H7 (cell line): ENCODE measurements at regions not wholly inside any gene's neighbourhood (a gene's known extent, or its start where the extent isn't known, plus 50 kb on each side); places are given as distances from the start of the nearest gene placed in this dataset.
"Not testable (repeated sequence)": the region's sequence is repeated elsewhere in the genome, so short reads cannot be mapped to it uniquely, and the experiment has no call there.

Experiments used
- DNase-seq: peaks from one replicate; pipeline ENCODE4 v3.0.0; 2012
- H3K27me3 ChIP-seq: 2 replicates; pipeline ENCODE4 v1.6.0; 2011; ENCODE audit warnings: mild to moderate bottlenecking, low read length; ENCODE audit not compliant: control insufficient read depth, insufficient read depth
- H3K36me3 ChIP-seq: replicated peaks from 2 replicates; pipeline ENCODE4 v1.5.1; 2011; ENCODE audit warnings: low read length; ENCODE audit not compliant: control insufficient read depth, insufficient read depth
- H3K4me3 ChIP-seq: 2 replicates; pipeline ENCODE4 v1.5.1; 2011; ENCODE audit warnings: low read depth, mild to moderate bottlenecking, control low read depth, low read length, moderate library complexity; ENCODE audit not compliant: insufficient read depth

DNA sequence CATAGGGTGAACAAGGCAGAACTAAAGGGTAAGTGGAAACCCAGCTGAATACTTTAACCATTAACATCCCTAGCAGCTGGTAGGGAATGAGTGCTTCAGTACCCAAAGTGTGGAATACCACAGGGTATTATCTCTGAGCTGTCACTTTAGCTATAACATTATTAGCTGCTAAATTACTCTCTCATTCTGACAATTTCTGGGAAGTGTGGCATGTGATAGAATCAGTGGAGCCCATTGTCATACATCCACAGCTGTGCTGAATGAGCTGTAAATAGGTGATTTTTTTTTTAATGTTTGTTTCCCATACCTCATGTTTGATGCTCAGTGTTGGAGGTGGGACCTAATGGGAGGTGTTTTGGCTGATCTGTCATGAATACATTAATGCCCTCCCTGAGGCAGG, 894.3 kb downstream of the DIPK2A start:
- Histone ChIP-seq H3K4me3 (no peak overlapping the region), H3K27me3 (no peaks in the 10 kb centered on the region), H3K36me3 (no peaks in the 10 kb centered on the region)
- no peak for DNase-seq

DNA sequence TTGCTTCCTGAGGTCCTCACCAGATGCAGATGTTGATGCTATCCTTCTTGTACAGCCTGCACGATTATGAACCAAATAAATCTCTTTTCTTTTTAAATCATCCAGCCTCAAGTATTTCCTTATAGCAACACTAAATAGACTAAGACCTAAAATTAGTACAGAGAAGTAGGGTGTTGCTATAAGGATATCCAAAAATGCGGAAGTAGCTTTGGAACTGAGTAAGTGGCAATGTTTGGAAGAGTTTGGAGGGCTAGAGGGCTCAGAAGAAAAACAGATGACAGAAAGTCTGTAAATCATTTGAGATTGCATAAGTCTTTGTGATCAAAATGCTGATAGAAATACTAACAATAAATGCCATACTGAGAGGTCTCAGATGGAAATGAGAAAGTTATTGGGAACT, 894.9 kb downstream of the DIPK2A start:
- Histone ChIP-seq H3K27me3 (no peaks in the 10 kb centered on the region), H3K4me3 (no peak overlapping the region), H3K36me3 (no peaks in the 10 kb centered on the region)
- no peak for DNase-seq

DNA sequence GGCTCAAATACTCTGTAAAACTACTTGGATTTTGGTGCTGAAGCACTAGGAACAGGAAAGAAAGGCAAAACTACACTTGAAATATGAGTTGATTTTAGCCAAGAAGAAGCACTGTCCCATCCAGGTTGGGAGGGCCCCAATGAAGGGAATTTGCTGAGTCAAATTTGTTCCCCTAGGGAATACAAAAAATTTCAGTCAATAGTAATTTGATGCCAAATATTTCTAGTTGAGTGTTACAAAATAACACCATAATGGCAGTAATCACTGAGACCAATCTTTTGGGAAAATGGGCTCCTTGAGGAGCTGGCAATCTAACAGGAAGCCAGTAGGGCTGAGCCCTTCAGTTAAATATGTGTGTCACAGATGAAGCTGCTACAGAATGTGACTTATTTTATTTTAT, 896.9 kb downstream of the DIPK2A start:
- DNase-seq: no peak
- Histone ChIP-seq H3K4me3 (no peak overlapping the region), H3K27me3 (no peaks in the 10 kb centered on the region), H3K36me3 (no peaks in the 10 kb centered on the region)

DNA sequence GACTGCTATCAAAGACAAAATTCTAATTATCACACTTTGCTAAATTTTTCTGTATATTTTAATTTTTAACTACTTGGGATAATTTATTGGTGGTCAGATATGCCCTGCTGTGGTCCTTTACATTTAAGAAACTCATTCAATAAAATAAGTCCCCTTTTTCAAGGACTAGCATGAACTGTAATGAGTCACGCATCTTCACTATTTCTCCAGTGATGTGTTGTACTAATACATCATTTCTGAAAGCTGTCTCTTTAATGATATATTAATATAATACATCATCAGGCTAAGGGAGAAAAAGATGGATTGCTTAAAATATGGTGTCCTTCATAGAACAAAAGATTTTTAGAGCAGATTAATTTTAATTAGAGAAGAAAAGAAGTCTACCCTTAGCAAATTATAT, 901.4 kb downstream of the DIPK2A start:
- no peaks in the 10 kb centered on the region for H3K36me3 ChIP-seq
- no peak for DNase-seq
- H3K27me3 ChIP-seq: no peaks in the 10 kb centered on the region
- no peak overlapping the region for H3K4me3 ChIP-seq

DNA sequence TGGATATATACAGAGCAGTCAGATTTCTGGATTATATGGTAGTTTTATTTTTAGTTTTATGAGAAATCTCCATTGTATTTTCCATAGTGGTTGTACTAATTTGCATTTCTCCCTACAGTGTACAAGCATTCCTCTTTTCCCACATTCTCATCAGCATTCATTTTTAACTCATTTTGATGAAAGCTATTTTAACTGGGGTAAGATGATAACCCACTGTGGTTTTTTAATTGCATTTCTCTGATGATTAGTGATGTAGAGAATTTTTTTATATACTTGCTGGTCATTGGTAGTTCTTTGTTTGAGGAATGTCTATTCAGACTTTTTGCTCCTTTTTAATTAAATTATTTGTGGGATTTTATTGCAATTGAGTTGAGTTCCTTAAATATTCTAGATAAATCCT, 903.6 kb downstream of the DIPK2A start:
- Histone ChIP-seq H3K36me3 (no peaks in the 10 kb centered on the region), H3K27me3 (no peaks in the 10 kb centered on the region), H3K4me3 (no peak overlapping the region)
- no peak for DNase-seq

DNA sequence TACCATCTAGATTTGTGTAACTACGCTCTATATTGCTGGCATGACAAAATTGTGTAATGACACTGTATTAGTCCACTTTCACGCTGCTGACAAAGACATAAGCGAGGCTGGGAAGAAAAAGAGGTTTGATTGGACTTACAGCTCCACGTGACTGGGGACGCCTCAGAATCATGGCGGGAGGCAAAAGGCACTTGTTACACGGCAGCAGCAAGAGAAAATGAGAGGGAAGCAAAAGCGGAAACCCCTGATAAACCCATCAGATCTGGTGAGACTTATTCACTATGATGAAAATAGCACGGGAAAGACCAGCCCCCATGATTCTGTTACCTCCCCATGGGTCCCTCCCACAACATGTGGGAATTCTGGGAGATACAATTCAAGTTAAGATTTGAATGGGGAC, 905.7 kb downstream of the DIPK2A start:
- Histone ChIP-seq H3K27me3 (no peaks in the 10 kb centered on the region), H3K4me3 (no peak overlapping the region), H3K36me3 (no peaks in the 10 kb centered on the region)
- DNase-seq: no peak

DNA sequence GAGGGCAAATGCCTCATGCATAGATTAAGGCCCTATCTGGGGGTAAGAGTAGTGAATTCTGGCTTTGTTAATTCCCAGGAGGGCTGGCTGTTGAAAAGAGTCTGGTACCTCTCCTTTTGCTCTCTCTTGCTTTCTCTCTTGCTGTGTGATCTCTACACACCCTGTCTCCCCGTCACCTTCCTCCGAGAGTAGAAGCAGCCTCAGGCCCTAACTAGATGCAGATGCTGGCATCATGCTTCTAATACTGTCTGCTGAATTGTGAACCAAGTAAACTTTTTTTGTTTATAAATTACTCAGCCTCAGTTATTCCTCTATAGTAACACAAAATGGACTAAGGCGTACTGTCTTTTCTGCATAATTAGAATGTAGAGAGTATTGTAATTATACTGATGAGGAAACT, 908.1 kb downstream of the DIPK2A start:
- DNase-seq: no peak
- no peak overlapping the region for H3K4me3 ChIP-seq
- no peaks in the 10 kb centered on the region for H3K36me3 ChIP-seq
- H3K27me3 ChIP-seq: no peaks in the 10 kb centered on the region

DNA sequence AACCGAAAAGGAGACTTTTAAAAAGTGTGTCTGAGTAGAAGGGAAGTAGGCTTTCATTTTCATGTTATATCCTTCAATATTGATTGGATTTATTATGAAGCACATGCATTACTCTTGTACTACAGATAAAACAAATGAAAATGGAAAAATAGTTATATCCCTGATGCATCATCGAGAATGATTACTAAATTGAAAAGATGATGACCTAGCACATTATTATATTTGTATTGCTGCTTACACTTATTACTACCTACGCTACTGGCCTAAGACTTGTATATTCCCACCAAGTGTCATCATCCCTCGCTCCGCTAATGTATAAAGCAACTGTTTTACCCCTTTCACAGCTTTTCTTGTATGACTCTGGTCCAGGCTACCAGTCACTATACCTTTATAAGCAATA, 922.4 kb downstream of the DIPK2A start:
- no peak for DNase-seq
- Histone ChIP-seq H3K27me3 (no peaks in the 10 kb centered on the region), H3K36me3 (no peaks in the 10 kb centered on the region), H3K4me3 (no peak overlapping the region)

DNA sequence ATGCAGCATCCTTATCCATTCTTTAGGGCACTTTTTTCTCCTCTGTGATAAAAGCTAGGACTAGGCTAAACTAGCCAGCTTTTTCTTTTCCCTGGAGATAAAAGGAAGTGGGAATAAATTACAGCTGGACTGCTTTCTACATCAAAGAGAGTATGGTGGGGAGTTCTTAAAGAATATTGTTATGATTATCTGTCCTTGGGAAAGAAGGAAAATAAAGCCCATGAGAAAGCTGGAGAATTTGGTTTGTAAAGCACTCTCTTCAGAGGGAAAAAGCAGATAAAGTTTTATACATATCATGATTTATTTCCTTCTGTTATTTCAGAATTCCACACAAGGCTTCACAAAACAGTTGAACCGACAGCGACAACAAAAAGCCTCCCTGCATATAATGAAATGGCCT, 923.0 kb downstream of the DIPK2A start:
- no peak for DNase-seq
- Histone ChIP-seq H3K27me3 (no peaks in the 10 kb centered on the region), H3K4me3 (no peak overlapping the region), H3K36me3 (no peaks in the 10 kb centered on the region)

DNA sequence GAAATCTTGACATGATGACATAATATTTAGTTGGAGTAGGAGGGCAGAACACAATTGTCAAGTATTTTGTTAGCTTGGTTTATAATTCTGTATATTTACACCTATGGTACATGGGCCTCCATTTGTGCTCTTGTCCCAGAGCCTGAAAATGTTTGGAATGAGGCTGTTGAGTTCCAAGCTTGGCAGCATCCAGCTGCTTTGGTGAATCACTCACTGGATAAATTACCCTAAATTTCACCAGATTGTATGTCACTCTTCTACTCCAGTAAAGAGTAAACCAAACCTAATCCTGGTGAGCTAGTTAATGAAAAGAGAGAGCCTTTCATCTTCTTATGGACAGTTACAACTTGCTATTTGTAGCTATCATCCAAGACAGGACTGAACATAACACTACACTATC, 928.7 kb downstream of the DIPK2A start:
- no peaks in the 10 kb centered on the region for H3K27me3 ChIP-seq
- H3K36me3 ChIP-seq: no peaks in the 10 kb centered on the region
- DNase-seq: no peak

DNA sequence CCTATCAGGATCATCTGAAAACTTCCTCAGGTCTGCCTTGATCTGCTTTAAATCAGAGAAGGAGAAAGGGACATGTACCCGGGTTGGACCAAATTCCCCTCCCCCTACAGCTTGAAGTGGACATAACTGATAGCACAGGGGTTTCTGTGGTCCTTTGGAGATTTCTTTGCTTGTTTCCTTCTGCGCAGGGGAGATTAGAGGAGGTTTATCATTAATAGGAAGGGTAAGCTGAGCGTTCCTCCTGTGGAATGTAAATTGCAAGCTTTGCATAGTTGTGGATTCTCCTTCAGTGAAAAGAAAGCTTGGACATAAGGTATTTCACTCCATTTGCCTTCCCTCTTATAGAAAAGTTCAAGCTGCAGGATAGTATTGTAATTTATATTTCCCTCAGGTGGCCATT, 936.0 kb downstream of the DIPK2A start:
- H3K4me3 ChIP-seq, H3K36me3 ChIP-seq, DNase-seq, H3K27me3 ChIP-seq: not testable (repeated sequence)

More for the DNA sequence above, 928.7 kb downstream of the DIPK2A start:
- no peak overlapping the region for H3K4me3 ChIP-seq

DNA sequence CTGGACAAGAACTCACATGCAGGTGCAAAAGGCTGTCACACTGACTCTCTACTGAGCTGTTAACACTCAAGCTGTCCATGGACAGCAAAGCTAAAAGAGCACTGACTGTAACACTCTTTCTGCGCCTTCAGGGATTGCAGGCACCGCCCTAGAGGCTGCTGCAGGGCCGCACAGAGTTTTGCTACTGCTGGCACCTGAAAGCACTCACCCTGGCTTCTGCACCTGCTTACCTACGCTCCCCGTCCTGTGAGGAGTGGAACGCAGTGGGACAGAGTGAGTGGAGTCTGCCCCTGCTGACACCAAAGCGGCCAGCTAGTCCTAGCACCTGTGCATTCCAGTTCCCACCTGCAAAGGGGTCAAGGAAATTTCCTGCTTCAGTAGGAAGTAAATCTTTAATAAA, 941.3 kb downstream of the DIPK2A start:
- H3K4me3 ChIP-seq: no peak overlapping the region
- no peak for DNase-seq
- no peaks in the 10 kb centered on the region for H3K27me3 ChIP-seq
- no peaks in the 10 kb centered on the region for H3K36me3 ChIP-seq

DNA sequence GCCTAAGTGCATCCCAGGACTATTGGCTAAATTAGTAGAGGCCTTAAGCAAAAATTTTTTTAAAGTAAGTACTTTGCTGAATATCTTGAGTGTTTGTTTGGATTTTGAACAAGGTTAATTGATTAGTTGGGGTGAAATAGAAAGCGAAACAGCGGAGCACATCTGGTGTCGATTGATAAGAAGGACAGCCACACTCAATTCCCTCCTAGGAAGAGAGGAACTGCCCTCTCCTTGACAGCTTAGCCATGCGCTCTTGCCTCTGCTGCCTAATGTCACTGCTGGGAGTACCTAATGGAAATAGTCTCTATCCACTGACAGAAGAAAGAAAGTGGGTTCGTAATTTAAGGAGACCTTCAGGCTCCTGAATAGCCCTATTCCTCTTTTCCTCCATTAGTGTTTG, 943.6 kb downstream of the DIPK2A start:
- no peak for DNase-seq
- H3K27me3 ChIP-seq: no peaks in the 10 kb centered on the region
- H3K36me3 ChIP-seq: no peaks in the 10 kb centered on the region
- no peak overlapping the region for H3K4me3 ChIP-seq

DNA sequence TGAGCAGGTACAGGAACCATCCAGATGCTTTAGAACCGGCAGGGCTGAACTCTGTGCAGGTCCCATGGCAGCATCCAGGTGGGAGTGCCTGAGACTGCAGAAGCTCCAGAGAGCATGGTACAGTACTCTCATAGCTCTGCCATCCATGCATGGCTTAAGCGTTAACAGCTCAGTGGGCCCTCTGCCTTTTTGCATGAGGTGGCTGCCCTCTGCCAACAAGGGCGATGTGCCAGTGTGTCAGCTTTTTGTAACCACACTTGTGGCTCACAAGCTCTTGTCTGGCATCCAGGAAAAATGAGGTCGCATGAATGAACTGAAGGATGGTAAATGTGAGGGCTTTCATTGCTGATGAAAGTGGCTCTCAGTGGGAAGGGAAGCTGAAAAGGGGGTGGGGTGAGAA, 950.1 kb downstream of the DIPK2A start:
- no peak overlapping the region for H3K4me3 ChIP-seq
- no peak for DNase-seq
- H3K27me3 ChIP-seq: no peaks in the 10 kb centered on the region
- no peaks in the 10 kb centered on the region for H3K36me3 ChIP-seq

DNA sequence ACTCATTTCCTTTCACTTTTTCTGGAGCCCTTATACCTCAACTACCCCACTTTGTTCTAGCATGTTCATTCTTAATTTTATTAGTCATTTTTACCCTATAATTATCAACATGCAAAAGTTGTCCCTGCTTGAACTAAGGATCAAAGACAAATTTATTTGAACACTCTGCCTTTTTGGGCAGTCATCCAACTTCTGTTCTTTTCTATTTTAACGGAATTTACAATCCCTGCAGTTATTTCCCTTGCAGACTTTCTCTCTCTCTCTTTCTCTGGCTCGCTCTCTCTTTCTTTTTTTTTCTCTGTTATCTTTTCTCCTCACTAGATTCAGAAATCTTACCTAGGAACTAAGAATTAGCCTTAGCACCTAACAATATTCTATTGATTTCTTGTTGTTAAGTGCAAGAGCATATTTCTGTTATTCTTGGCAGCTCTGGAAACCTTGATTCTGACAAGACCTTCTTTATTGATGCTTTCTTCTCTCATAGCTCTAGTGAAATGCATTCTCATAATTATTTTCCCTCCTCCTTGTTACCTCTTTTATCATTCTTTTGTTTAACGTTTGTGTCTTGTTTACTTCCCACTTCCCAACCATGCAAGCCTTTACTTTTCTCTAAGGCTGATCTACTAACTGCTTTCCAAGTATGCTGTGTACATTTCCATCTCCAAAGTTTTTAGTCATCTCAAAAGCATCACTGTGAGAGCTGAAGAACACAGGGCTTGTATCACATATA, 951.6 kb downstream of the DIPK2A start:
- H3K36me3 ChIP-seq: no peaks in the 10 kb centered on the region
- no peak overlapping the region for H3K4me3 ChIP-seq
- no peaks in the 10 kb centered on the region for H3K27me3 ChIP-seq
- DNase-seq: no peak

DNA sequence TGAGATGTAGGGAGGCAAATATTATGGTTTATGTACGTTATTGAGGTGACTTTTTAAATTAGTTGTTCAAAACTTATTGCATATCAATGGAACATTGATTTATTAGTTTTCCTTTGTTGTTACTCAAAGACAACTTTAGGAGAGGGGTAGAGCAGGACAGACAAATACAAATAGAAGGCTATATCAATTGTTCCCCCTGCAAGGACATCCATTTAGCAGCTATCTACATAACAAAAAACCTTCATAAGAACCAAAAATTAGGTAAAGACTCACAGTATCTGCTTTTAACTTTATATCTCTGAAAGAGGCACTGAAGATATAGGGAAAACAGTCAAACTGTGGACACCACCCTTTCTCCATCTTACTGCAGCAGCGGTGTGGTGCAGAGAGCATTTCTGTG, 958.8 kb downstream of the DIPK2A start:
- no peak overlapping the region for H3K4me3 ChIP-seq
- no peaks in the 10 kb centered on the region for H3K36me3 ChIP-seq
- no peaks in the 10 kb centered on the region for H3K27me3 ChIP-seq
- DNase-seq: no peak
